OCI-LY7 (cell line): ENCODE measurements at regions not wholly inside any gene's neighbourhood (a gene's known extent, or its start where the extent isn't known, plus 50 kb on each side); places are given as distances from the start of the nearest gene placed in this dataset.

Experiments used
- BruUV-seq: library from RNA; stranded (reverse); fragments of 400-500 nt; replicated peaks from 2 replicates; lab custom pipeline; 2021; lab: Mats Ljungman, UMichigan
- CTCF ChIA-PET: fragments of 300-600 bp; sonication (Branson Sonifier 250); formaldehyde crosslinking; loops from one replicate; lab custom pipeline; 2022; ENCODE audit warnings: antibody characterized with exemption; ENCODE audit not compliant: unreplicated experiment; lab: Charles Lee
- POLR2A ChIA-PET: fragments of 300-600 bp; sonication (Branson Sonifier 250); formaldehyde crosslinking; loops from one replicate; lab custom pipeline; 2022; ENCODE audit warnings: antibody characterized with exemption; lab: Charles Lee
- DNase-seq: peaks from one replicate; pipeline ENCODE4 v3.0.0-alpha.2; 2015; ENCODE audit warnings: low spot score
- H2AFZ ChIP-seq: fragments of 200-600 bp; sonication (generic), shearing (Covaris generic); 2 replicates; pipeline ENCODE4 v1.6.1; 2014; ENCODE audit warnings: mild to moderate bottlenecking, antibody characterized with exemption, low read length, moderate library complexity
- H3K27ac ChIP-seq: fragments of 200-600 bp; sonication (generic); 2 replicates; pipeline ENCODE4 v1.5.1; 2014; ENCODE audit warnings: mixed run types, low read depth, mild to moderate bottlenecking, moderate library complexity, low read length, inconsistent platforms; ENCODE audit not compliant: poor library complexity, severe bottlenecking
- H3K36me3 ChIP-seq: fragments of 200-600 bp; sonication (generic); 2 replicates; pipeline ENCODE4 v1.6.1; 2014; ENCODE audit warnings: mild to moderate bottlenecking, antibody characterized with exemption, low read length, moderate library complexity, mixed read lengths; ENCODE audit not compliant: insufficient read depth
- H3K4me1 ChIP-seq: fragments of 200-600 bp; sonication (generic); 2 replicates; pipeline ENCODE4 v1.5.1; 2014; ENCODE audit warnings: mild to moderate bottlenecking, low read length; ENCODE audit not compliant: insufficient read depth, poor library complexity, severe bottlenecking
- H3K4me2 ChIP-seq: fragments of 200-600 bp; sonication (generic); 2 replicates; pipeline ENCODE4 v1.6.1; 2014; ENCODE audit warnings: mild to moderate bottlenecking, low read length
- H3K4me3 ChIP-seq: fragments of 200-600 bp; sonication (generic); 2 replicates; pipeline ENCODE4 v1.5.1; 2014; ENCODE audit warnings: mild to moderate bottlenecking, low read depth, low read length; ENCODE audit not compliant: poor library complexity, severe bottlenecking
- H3K79me2 ChIP-seq: fragments of 200-600 bp; sonication (generic); 2 replicates; pipeline ENCODE4 v1.6.1; 2016; ENCODE audit warnings: low read depth, mild to moderate bottlenecking, low read length, moderate library complexity, mixed read lengths; ENCODE audit not compliant: insufficient read depth
- H3K9me2 ChIP-seq: fragments of 200-600 bp; sonication (generic); 2 replicates; pipeline ENCODE4 v1.6.1; 2016; ENCODE audit warnings: mild to moderate bottlenecking, low read length, mixed read lengths; ENCODE audit not compliant: insufficient read depth
- H3K9me3 ChIP-seq: fragments of 200-600 bp; sonication (generic); 2 replicates; pipeline ENCODE4 v1.6.1; 2014; ENCODE audit warnings: mild to moderate bottlenecking, mixed run types, low read length, mixed read lengths
- H4K20me1 ChIP-seq: fragments of 200-600 bp; sonication (generic); 2 replicates; pipeline ENCODE4 v1.6.1; 2014; ENCODE audit warnings: mild to moderate bottlenecking, antibody characterized with exemption, low read length, moderate library complexity, mixed read lengths; ENCODE audit not compliant: insufficient read depth
- CTCF ChIP-seq: fragments of 200-600 bp; sonication (generic); conservative IDR thresholded peaks from 2 replicates; pipeline ENCODE4 v1.5.1; 2014; ENCODE audit warnings: mild to moderate bottlenecking, antibody characterized with exemption, low read length, moderate library complexity, mixed read lengths
- EZH2phosphoT487 ChIP-seq: fragments of 200-600 bp; sonication (generic); IDR thresholded peaks from 2 replicates; pipeline ENCODE4 v1.6.1; 2018; ENCODE audit warnings: low read depth, borderline replicate concordance, mild to moderate bottlenecking, mixed run types, antibody characterized with exemption, low read length, moderate library complexity, mixed read lengths
- intact Hi-C: fragments of 100-400 bp; cut with micrococcal nuclease; formaldehyde crosslinking; loops from one replicate; pipeline ENCODE4 v1.10.0; 2022; ENCODE audit not compliant: unreplicated experiment

GRCh38 chrY:7417946-7418345 is 506.4 kb upstream of the AMELY start:
- ChIA-PET CTCF (no interaction called here), POLR2A (no interaction called here)
- Histone ChIP-seq H3K4me1 (no peaks in the 10 kb centered on the region), H4K20me1 (no peaks in the 10 kb centered on the region), H3K4me2 (no peak overlapping the region), H3K27ac (no peak overlapping the region), H3K4me3 (no peak overlapping the region), H3K36me3 (no peaks in the 10 kb centered on the region), H3K9me2 (no peaks in the 10 kb centered on the region), H2AFZ (no peak overlapping the region), H3K79me2 (no peaks in the 10 kb centered on the region), H3K9me3 (no peaks in the 10 kb centered on the region)
- intact Hi-C loops: no loop called here
- no peak for TF ChIP-seq CTCF
- TF ChIP-seq EZH2phosphoT487: no peak
- no peak for DNase-seq
- BruUV-seq: no TSS peak

- Histone ChIP-seq H3K79me2 (no peaks in the 10 kb centered on the region), H3K4me2 (no peak overlapping the region), H3K36me3 (no peaks in the 10 kb centered on the region), H4K20me1 (no peaks in the 10 kb centered on the region), H2AFZ (no peak overlapping the region), H3K27ac (no peak overlapping the region), H3K4me3 (no peak overlapping the region), H3K9me3 (no peaks in the 10 kb centered on the region), H3K4me1 (no peaks in the 10 kb centered on the region), H3K9me2 (no peaks in the 10 kb centered on the region)
- TF ChIP-seq EZH2phosphoT487 (no peak), CTCF (no peak)
- BruUV-seq: no TSS peak
- ChIA-PET POLR2A (no interaction called here), CTCF (no interaction called here)
- DNase-seq: no peak
- intact Hi-C loops: no loop called here
These were observed 504.9 kb upstream of the AMELY start for GRCh38 chrY:7416406-7416805.

- Histone ChIP-seq H3K9me2 (no peaks in the 10 kb centered on the region), H3K4me2 (no peak overlapping the region), H3K27ac (no peak overlapping the region), H3K4me1 (no peaks in the 10 kb centered on the region), H3K9me3 (no peaks in the 10 kb centered on the region), H3K4me3 (no peak overlapping the region), H3K36me3 (no peaks in the 10 kb centered on the region), H2AFZ (no peak overlapping the region), H4K20me1 (no peaks in the 10 kb centered on the region), H3K79me2 (no peaks in the 10 kb centered on the region)
- ChIA-PET CTCF (no interaction called here), POLR2A (no interaction called here)
- no TSS peak for BruUV-seq
- no peak for DNase-seq
- intact Hi-C loops: no loop called here
- TF ChIP-seq EZH2phosphoT487 (no peak), CTCF (no peak)
These were observed 503.6 kb upstream of the AMELY start for GRCh38 chrY:7415157-7415633.
